ENCODE measurements at regions not wholly inside any gene's neighbourhood (a gene's known extent, or its start where the extent isn't known, plus 50 kb on each side); places are given as distances from the start of the nearest gene placed in this dataset.
"Not testable (repeated sequence)": the region's sequence is repeated elsewhere in the genome, so short reads cannot be mapped to it uniquely, and the experiment has no call there.

GRCh38 chr9:41034699-41035197 is 93.7 kb downstream of the FOXD4L6 start:
- not testable (repeated sequence) for H3K27ac ChIP-seq (replicated peaks); H3K27me3 ChIP-seq (ENCODE audit: insufficient read depth, poor library complexity, severe bottlenecking); DNase-seq (ENCODE audit: low read depth in 1 of 2, low spot score in 1 of 2); H3K4me3 ChIP-seq (replicated peaks; ENCODE audit: insufficient read depth, low read length)

GRCh38 chr9:41033877-41034276 is 94.6 kb downstream of the FOXD4L6 start:
- H3K4me3 ChIP-seq (replicated peaks; ENCODE audit: insufficient read depth, low read length); H3K27ac ChIP-seq (replicated peaks); DNase-seq (ENCODE audit: low read depth in 1 of 2, low spot score in 1 of 2); H3K27me3 ChIP-seq (ENCODE audit: insufficient read depth, poor library complexity, severe bottlenecking): not testable (repeated sequence)

GRCh38 chr9:41033360-41033759 is 95.1 kb downstream of the FOXD4L6 start:
- H3K27me3 ChIP-seq (ENCODE audit: insufficient read depth, poor library complexity, severe bottlenecking); DNase-seq (ENCODE audit: low read depth in 1 of 2, low spot score in 1 of 2); H3K27ac ChIP-seq (replicated peaks); H3K4me3 ChIP-seq (replicated peaks; ENCODE audit: insufficient read depth, low read length): not testable (repeated sequence)

- not testable (repeated sequence) for DNase-seq (ENCODE audit: low read depth in 1 of 2, low spot score in 1 of 2); H3K4me3 ChIP-seq (replicated peaks; ENCODE audit: insufficient read depth, low read length); H3K27ac ChIP-seq (replicated peaks); H3K27me3 ChIP-seq (ENCODE audit: insufficient read depth, poor library complexity, severe bottlenecking)
These were observed 101.4 kb downstream of the FOXD4L6 start for GRCh38 chr9:41026912-41027676.

- H3K27ac ChIP-seq (replicated peaks); DNase-seq (ENCODE audit: low read depth in 1 of 2, low spot score in 1 of 2); H3K4me3 ChIP-seq (replicated peaks; ENCODE audit: insufficient read depth, low read length); H3K27me3 ChIP-seq (ENCODE audit: insufficient read depth, poor library complexity, severe bottlenecking): not testable (repeated sequence)
These were observed 106.1 kb downstream of the FOXD4L6 start for GRCh38 chr9:41022365-41022764.

- not testable (repeated sequence) for H3K4me3 ChIP-seq (replicated peaks; ENCODE audit: insufficient read depth, low read length); H3K27ac ChIP-seq (replicated peaks); DNase-seq (ENCODE audit: low read depth in 1 of 2, low spot score in 1 of 2); H3K27me3 ChIP-seq (ENCODE audit: insufficient read depth, poor library complexity, severe bottlenecking)
These were observed 108.5 kb downstream of the FOXD4L6 start for GRCh38 chr9:41019858-41020562.

- H3K27ac ChIP-seq (replicated peaks); H3K4me3 ChIP-seq (replicated peaks; ENCODE audit: insufficient read depth, low read length); H3K27me3 ChIP-seq (ENCODE audit: insufficient read depth, poor library complexity, severe bottlenecking); DNase-seq (ENCODE audit: low read depth in 1 of 2, low spot score in 1 of 2): not testable (repeated sequence)
These were observed 109.5 kb downstream of the FOXD4L6 start for GRCh38 chr9:41018948-41019347.

GRCh38 chr9:41016699-41017098 is 111.8 kb downstream of the FOXD4L6 start:
- not testable (repeated sequence) for H3K27ac ChIP-seq (replicated peaks); H3K4me3 ChIP-seq (replicated peaks; ENCODE audit: insufficient read depth, low read length); H3K27me3 ChIP-seq (ENCODE audit: insufficient read depth, poor library complexity, severe bottlenecking); DNase-seq (ENCODE audit: low read depth in 1 of 2, low spot score in 1 of 2)

DNA sequence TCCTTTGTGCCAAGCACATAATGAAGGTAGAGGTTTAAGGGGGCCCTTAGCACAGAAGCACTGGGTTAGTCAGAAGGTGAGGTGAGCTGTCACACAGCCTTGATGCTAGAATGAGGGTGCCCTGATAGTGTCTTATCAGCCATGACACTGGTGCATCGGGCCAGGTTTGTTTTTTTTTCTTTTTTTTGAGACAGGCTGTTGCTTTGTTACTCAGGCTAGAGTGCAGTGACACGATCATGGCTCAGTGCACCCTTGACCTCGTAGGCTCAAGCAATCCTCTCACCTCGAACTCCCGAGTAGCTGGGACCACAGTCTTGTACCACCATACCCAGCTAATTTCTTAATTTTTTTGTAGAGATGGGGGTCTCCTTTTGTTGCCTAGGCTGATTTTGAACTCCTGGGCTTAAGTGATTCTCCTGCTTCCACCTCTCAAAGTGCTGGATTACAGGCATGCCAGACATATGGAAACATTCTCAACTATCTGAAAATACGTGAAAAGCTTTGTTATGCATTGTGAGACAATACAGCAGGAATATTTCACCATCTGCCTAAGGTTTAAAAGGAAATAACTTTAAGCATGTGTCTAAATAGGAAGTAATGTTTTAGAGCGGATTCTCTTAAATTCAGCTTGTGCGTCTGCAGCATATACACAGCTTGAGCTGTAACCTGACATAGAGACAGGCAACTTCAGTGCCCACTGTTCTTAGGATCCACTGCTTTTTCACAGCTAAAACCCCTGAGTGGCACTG is 128.4 kb downstream of the FOXD4L6 start:
- not testable (repeated sequence) for H3K27me3 ChIP-seq (ENCODE audit: insufficient read depth, poor library complexity, severe bottlenecking); H3K4me3 ChIP-seq (replicated peaks; ENCODE audit: insufficient read depth, low read length); DNase-seq (ENCODE audit: low read depth in 1 of 2, low spot score in 1 of 2)
- H3K27ac ChIP-seq (replicated peaks) = peak overlapping the region; percentile 60

- not testable (repeated sequence) for H3K27ac ChIP-seq (replicated peaks); H3K27me3 ChIP-seq (ENCODE audit: insufficient read depth, poor library complexity, severe bottlenecking); H3K4me3 ChIP-seq (replicated peaks; ENCODE audit: insufficient read depth, low read length); DNase-seq (ENCODE audit: low read depth in 1 of 2, low spot score in 1 of 2)
These were observed 133.0 kb downstream of the FOXD4L6 start for GRCh38 chr9:40995490-40995889.

DNA sequence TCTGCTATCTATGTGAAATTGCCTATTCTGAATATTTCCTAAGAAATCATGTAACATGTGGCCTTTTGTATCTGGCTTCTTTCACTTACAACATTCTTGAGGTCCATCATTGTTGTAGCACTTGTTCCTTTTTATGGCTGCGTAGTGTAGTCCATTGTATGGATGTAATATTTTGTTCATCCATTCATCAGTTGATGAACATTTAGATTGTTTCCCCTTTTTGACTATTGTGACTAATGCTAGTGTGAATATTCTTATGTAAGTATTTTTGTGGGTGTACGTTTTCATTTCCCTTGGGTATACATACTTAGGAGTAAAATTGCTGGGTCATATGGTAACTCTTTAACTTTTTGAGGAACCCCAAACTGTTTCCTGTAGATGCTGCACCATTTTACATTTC is 134.6 kb downstream of the FOXD4L6 start:
- H3K27ac ChIP-seq (replicated peaks); DNase-seq (ENCODE audit: low read depth in 1 of 2, low spot score in 1 of 2); H3K4me3 ChIP-seq (replicated peaks; ENCODE audit: insufficient read depth, low read length); H3K27me3 ChIP-seq (ENCODE audit: insufficient read depth, poor library complexity, severe bottlenecking): not testable (repeated sequence)

DNA sequence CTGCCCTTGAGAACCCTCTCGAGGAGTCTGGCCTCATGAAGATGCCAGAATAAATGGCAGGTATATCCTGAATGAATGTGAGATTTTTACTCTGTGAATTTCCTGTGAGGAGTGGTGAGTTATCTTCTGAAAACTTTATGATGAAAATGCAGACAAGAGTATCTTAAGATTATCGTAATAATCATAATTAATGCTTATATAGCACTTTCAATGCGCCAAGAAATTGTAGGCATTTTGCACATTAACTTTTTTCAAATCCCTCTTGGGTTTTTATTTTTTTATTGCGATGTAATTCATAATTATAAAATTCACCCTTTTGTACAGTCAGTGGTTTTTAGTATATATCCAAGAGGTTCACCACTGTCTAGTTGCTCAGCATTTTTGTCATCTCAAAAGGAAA is 135.1 kb downstream of the FOXD4L6 start:
- H3K27me3 ChIP-seq (ENCODE audit: insufficient read depth, poor library complexity, severe bottlenecking); H3K27ac ChIP-seq (replicated peaks); DNase-seq (ENCODE audit: low read depth in 1 of 2, low spot score in 1 of 2); H3K4me3 ChIP-seq (replicated peaks; ENCODE audit: insufficient read depth, low read length): not testable (repeated sequence)

DNA sequence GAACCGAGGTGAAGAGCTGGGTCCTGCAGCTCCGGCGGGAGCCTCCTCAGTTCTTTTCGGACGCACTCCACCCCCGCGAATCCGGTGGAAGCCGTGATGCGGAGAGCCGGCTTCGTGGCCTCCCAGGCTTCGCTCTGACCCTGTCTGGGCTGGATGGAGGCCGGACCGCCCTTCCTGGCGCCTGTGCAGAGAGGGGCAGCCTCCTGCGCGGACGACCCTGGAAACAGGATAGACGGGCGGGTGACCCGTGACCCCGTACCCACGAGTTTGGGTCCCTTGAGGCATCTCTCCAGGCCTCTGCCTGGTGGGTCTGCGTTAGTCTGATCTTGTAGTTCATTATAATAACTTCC is 136.0 kb downstream of the FOXD4L6 start:
- H3K27ac ChIP-seq (replicated peaks) = peak overlapping the region; percentile 84
- not testable (repeated sequence) for H3K27me3 ChIP-seq (ENCODE audit: insufficient read depth, poor library complexity, severe bottlenecking); DNase-seq (ENCODE audit: low read depth in 1 of 2, low spot score in 1 of 2)
- H3K4me3 ChIP-seq (replicated peaks; ENCODE audit: insufficient read depth, low read length) = peak overlapping the region; percentile 94
